HCT116 (cell line): ENCODE measurements at regions not wholly inside any gene's neighbourhood (a gene's known extent, or its start where the extent isn't known, plus 50 kb on each side); places are given as distances from the start of the nearest gene placed in this dataset.

Experiments
- ATAC-seq: fragments of 200-7000 bp; cut with Tn5 transposase; 2 replicates; pipeline ENCODE4 v1.9.1; 2020; ENCODE audit warnings: mild to moderate bottlenecking, moderate library complexity
- BruUV-seq: library from RNA; stranded (reverse); fragments of 400-500 nt; replicated peaks from 2 replicates; lab custom pipeline; 2021; lab: Mats Ljungman, UMichigan
- CTCF ChIA-PET: fragments of 300-600 bp; sonication (Branson Sonifier 250); formaldehyde crosslinking; loops from one replicate; lab custom pipeline; 2021; ENCODE audit warnings: antibody characterized with exemption; lab: Charles Lee
- POLR2A ChIA-PET: fragments of 300-600, 350-600 bp; sonication (Branson Sonifier 250); formaldehyde crosslinking; loops from one replicate; lab custom pipeline; 2021; ENCODE audit warnings: antibody characterized with exemption; lab: Charles Lee
- RAD21 ChIA-PET, 2 experiments: fragments of 300-600 bp; sonication (Branson Sonifier 250); formaldehyde crosslinking; loops; one replicate each; lab custom pipeline; 2023; ENCODE audit warnings: low total read pairs in 2 of 2; ENCODE audit not compliant: uncharacterized antibody in 2 of 2, unreplicated experiment in 2 of 2, low non-redundant PET in 1 of 2; lab: Charles Lee
- DNase-seq: peaks from one replicate; pipeline ENCODE4 v3.0.0-alpha.2; 2010; ENCODE audit warnings: low read depth, low spot score
- H2AFZ ChIP-seq: fragments of 200-600 bp; shearing (Covaris generic), sonication (generic); 2 replicates; pipeline ENCODE4 v1.6.1; 2017; ENCODE audit warnings: low read depth, mixed run types, mixed read lengths, antibody characterized with exemption, low read length; ENCODE audit not compliant: poor library complexity, severe bottlenecking
- H3K27ac ChIP-seq: 2 replicates; pipeline ENCODE4 v1.5.1; 2012; ENCODE audit warnings: low read depth, low read length
- H3K27me3 ChIP-seq: fragments of 200-600 bp; sonication (generic); 2 replicates; pipeline ENCODE4 v1.6.1; 2016; ENCODE audit warnings: mixed run types, low read length, mixed read lengths; ENCODE audit not compliant: insufficient read depth
- H3K36me3 ChIP-seq, 2 experiments: fragments of 200-500 bp in 1 of 2; fragments of 200-600 bp in 1 of 2; sonication (Bioruptor generic) in 1 of 2; sonication (generic) in 1 of 2; 2 replicates each; pipeline versions ENCODE4 v1.5.1 to v1.6.1; 2014 to 2016; ENCODE audit warnings: low read length in 2 of 2, inconsistent platforms in 1 of 2, mixed read lengths in 1 of 2, mixed run types in 1 of 2; ENCODE audit not compliant: insufficient read depth in 2 of 2, control insufficient read depth in 1 of 2
- H3K4me1 ChIP-seq, 2 experiments: fragments of 200-600 bp in 1 of 2; sonication (generic) in 1 of 2; 2 replicates each; pipeline versions ENCODE4 v1.5.1 to v1.6.1; 2012 to 2017; ENCODE audit warnings: low read length in 2 of 2, inconsistent platforms in 1 of 2, mild to moderate bottlenecking in 1 of 2, mixed read lengths in 1 of 2, mixed run types in 1 of 2, moderate library complexity in 1 of 2; ENCODE audit not compliant: insufficient read depth in 2 of 2, control insufficient read depth in 1 of 2
- H3K4me2 ChIP-seq: fragments of 200-600 bp; sonication (generic); 2 replicates; pipeline ENCODE4 v1.6.1; 2017; ENCODE audit warnings: mixed run types, low read length, mixed read lengths
- H3K4me3 ChIP-seq, 2 experiments: fragments of 200-600 bp in 1 of 2; sonication (generic) in 1 of 2; replicated peaks in 1 of 2; 2 replicates each; pipeline ENCODE4 v1.5.1; 2011 to 2016; ENCODE audit warnings: low read length in 2 of 2, control low read depth in 1 of 2, low read depth in 1 of 2, mild to moderate bottlenecking in 1 of 2, mixed read lengths in 1 of 2, mixed run types in 1 of 2
- H3K79me2 ChIP-seq: fragments of 200-600 bp; sonication (generic); 2 replicates; pipeline ENCODE4 v1.6.1; 2017; ENCODE audit warnings: mild to moderate bottlenecking, mixed run types, low read length, moderate library complexity, mixed read lengths; ENCODE audit not compliant: insufficient read depth
- H3K9ac ChIP-seq: fragments of 200-600 bp; sonication (generic); 2 replicates; pipeline ENCODE4 v1.6.1; 2016; ENCODE audit warnings: low read length, mixed read lengths
- H3K9me2 ChIP-seq: fragments of 200-600 bp; sonication (generic), shearing (Covaris generic); 2 replicates; pipeline ENCODE4 v1.6.1; 2017; ENCODE audit warnings: mixed run types, mild to moderate bottlenecking, moderate library complexity; ENCODE audit not compliant: insufficient read depth
- H3K9me3 ChIP-seq, 2 experiments: fragments of 200-500 bp in 1 of 2; fragments of 200-600 bp in 1 of 2; sonication (Bioruptor generic) in 1 of 2; sonication (generic) in 1 of 2; 2 replicates each; pipeline ENCODE4 v1.6.1; 2014 to 2017; ENCODE audit warnings: low read length in 2 of 2, mixed read lengths in 2 of 2, inconsistent platforms in 1 of 2, low read depth in 1 of 2, mild to moderate bottlenecking in 1 of 2, mixed run types in 1 of 2, moderate library complexity in 1 of 2; ENCODE audit not compliant: control insufficient read depth in 1 of 2, insufficient read depth in 1 of 2
- H4K20me1 ChIP-seq: fragments of 200-600 bp; sonication (generic), shearing (Covaris generic); 2 replicates; pipeline ENCODE4 v1.6.1; 2017; ENCODE audit warnings: mixed run types, mild to moderate bottlenecking, moderate library complexity; ENCODE audit not compliant: insufficient read depth
- ATF3 ChIP-seq: IDR thresholded peaks from 2 replicates; pipeline ENCODE4 v1.6.1; 2012
- CBX3 ChIP-seq: IDR thresholded peaks from 2 replicates; pipeline ENCODE4 v1.6.1; 2012; ENCODE audit warnings: low read depth
- CEBPB ChIP-seq: IDR thresholded peaks from 2 replicates; pipeline ENCODE4 v1.6.1; 2012; ENCODE audit warnings: low read depth
- EGR1 ChIP-seq: IDR thresholded peaks from 2 replicates; pipeline ENCODE4 v1.6.1; 2012; ENCODE audit warnings: low read depth
- ELF1 ChIP-seq: IDR thresholded peaks from 2 replicates; pipeline ENCODE4 v1.6.1; 2012; ENCODE audit warnings: low read depth, borderline replicate concordance
- EZH2 ChIP-seq: fragments of 200-600 bp; sonication (generic); IDR thresholded peaks from 2 replicates; pipeline ENCODE4 v1.6.1; 2017; ENCODE audit warnings: antibody characterized with exemption, mixed run types
- EZH2phosphoT487 ChIP-seq: fragments of 200-600 bp; IDR thresholded peaks from 2 replicates; pipeline ENCODE4 v1.6.1; 2018; ENCODE audit warnings: antibody characterized with exemption, borderline replicate concordance
- FOSL1 ChIP-seq: IDR thresholded peaks from 2 replicates; pipeline ENCODE4 v1.6.1; 2012; ENCODE audit warnings: low read depth
- JUND ChIP-seq: IDR thresholded peaks from 2 replicates; pipeline ENCODE4 v1.6.1; 2012
- MAX ChIP-seq: IDR thresholded peaks from 2 replicates; pipeline ENCODE4 v1.6.1; 2012
- POLR2A ChIP-seq: IDR thresholded peaks from 2 replicates; pipeline ENCODE4 v1.7.0; 2011; ENCODE audit warnings: borderline replicate concordance; ENCODE audit not compliant: insufficient read depth, insufficient read length; ENCODE audit errors: extremely low read depth
- POLR2AphosphoS5 ChIP-seq: IDR thresholded peaks from 2 replicates; pipeline ENCODE4 v1.6.1; 2011; ENCODE audit warnings: mild to moderate bottlenecking, low read depth, low read length, moderate library complexity
- RAD21 ChIP-seq: IDR thresholded peaks from 2 replicates; pipeline ENCODE4 v1.6.1; 2012; ENCODE audit warnings: low read depth, mild to moderate bottlenecking
- SP1 ChIP-seq: IDR thresholded peaks from 2 replicates; pipeline ENCODE4 v1.6.1; 2012; ENCODE audit warnings: low read depth
- SRF ChIP-seq: IDR thresholded peaks from 2 replicates; pipeline ENCODE4 v1.6.1; 2012; ENCODE audit warnings: low read depth
- TCF7L2 ChIP-seq: IDR thresholded peaks from 2 replicates; pipeline ENCODE4 v1.7.0; 2011; ENCODE audit warnings: borderline replicate concordance, inconsistent platforms; ENCODE audit not compliant: insufficient read depth, insufficient read length; ENCODE audit errors: extremely low read depth
- ZFX ChIP-seq: fragments of 450-650 bp; IDR thresholded peaks from 2 replicates; pipeline ENCODE4 v1.6.1; 2017
- ZNF274 ChIP-seq: fragments of 200-500 bp; sonication (Bioruptor generic); IDR thresholded peaks from 2 replicates; pipeline ENCODE4 v1.6.1; 2014; ENCODE audit warnings: mild to moderate bottlenecking, low read depth, low read length, inconsistent platforms
- intact Hi-C: fragments of 100-400 bp; cut with micrococcal nuclease; formaldehyde crosslinking; loops from 2 replicates; pipeline ENCODE4 v1.10.0; 2022
- TF ChIP-seq, protein P1 (sequence below): IDR thresholded peaks from 2 replicates; pipeline ENCODE4 v1.6.1; 2012; ENCODE audit warnings: low read depth
- TF ChIP-seq, protein P2 (sequence below): IDR thresholded peaks from 2 replicates; pipeline ENCODE4 v1.6.1; 2011; ENCODE audit warnings: mild to moderate bottlenecking, low read length, moderate library complexity; ENCODE audit not compliant: insufficient replicate concordance; ENCODE audit errors: extremely low read depth

GRCh38 chr3:24607281-24607680 lies 112.6 kb upstream of the THRB start:
- RAD21 ChIA-PET = no interaction called here
- no peaks in the 10 kb centered on the region for H3K4me1 ChIP-seq
- TF ChIP-seq, protein P1, sequence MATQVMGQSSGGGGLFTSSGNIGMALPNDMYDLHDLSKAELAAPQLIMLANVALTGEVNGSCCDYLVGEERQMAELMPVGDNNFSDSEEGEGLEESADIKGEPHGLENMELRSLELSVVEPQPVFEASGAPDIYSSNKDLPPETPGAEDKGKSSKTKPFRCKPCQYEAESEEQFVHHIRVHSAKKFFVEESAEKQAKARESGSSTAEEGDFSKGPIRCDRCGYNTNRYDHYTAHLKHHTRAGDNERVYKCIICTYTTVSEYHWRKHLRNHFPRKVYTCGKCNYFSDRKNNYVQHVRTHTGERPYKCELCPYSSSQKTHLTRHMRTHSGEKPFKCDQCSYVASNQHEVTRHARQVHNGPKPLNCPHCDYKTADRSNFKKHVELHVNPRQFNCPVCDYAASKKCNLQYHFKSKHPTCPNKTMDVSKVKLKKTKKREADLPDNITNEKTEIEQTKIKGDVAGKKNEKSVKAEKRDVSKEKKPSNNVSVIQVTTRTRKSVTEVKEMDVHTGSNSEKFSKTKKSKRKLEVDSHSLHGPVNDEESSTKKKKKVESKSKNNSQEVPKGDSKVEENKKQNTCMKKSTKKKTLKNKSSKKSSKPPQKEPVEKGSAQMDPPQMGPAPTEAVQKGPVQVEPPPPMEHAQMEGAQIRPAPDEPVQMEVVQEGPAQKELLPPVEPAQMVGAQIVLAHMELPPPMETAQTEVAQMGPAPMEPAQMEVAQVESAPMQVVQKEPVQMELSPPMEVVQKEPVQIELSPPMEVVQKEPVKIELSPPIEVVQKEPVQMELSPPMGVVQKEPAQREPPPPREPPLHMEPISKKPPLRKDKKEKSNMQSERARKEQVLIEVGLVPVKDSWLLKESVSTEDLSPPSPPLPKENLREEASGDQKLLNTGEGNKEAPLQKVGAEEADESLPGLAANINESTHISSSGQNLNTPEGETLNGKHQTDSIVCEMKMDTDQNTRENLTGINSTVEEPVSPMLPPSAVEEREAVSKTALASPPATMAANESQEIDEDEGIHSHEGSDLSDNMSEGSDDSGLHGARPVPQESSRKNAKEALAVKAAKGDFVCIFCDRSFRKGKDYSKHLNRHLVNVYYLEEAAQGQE = no peak
- TF ChIP-seq EGR1 = no peak
- TF ChIP-seq POLR2A = no peak
- TF ChIP-seq EZH2phosphoT487 = no peak
- no peak for TF ChIP-seq SP1
- TF ChIP-seq CBX3 = no peak
- TF ChIP-seq, protein P2, sequence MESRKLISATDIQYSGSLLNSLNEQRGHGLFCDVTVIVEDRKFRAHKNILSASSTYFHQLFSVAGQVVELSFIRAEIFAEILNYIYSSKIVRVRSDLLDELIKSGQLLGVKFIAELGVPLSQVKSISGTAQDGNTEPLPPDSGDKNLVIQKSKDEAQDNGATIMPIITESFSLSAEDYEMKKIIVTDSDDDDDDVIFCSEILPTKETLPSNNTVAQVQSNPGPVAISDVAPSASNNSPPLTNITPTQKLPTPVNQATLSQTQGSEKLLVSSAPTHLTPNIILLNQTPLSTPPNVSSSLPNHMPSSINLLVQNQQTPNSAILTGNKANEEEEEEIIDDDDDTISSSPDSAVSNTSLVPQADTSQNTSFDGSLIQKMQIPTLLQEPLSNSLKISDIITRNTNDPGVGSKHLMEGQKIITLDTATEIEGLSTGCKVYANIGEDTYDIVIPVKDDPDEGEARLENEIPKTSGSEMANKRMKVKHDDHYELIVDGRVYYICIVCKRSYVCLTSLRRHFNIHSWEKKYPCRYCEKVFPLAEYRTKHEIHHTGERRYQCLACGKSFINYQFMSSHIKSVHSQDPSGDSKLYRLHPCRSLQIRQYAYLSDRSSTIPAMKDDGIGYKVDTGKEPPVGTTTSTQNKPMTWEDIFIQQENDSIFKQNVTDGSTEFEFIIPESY = no peak
- TF ChIP-seq POLR2AphosphoS5 = no peak
- TF ChIP-seq EZH2 = no peak
- no peak for TF ChIP-seq CEBPB
- no peak for TF ChIP-seq MAX
- no peak for TF ChIP-seq ATF3
- TF ChIP-seq SRF = no peak
- no peak for TF ChIP-seq ZFX
- TF ChIP-seq TCF7L2 = no peak
- no peak for TF ChIP-seq JUND
- TF ChIP-seq FOSL1 = no peak
- no peak for TF ChIP-seq ELF1
- no peak for TF ChIP-seq ZNF274
- no peak for TF ChIP-seq RAD21
- DNase-seq (no peak), ATAC-seq (no peak)
- no peaks in the 10 kb centered on the region for H3K79me2 ChIP-seq
- no peaks in the 10 kb centered on the region for H3K27me3 ChIP-seq
- H3K9ac ChIP-seq = no peak overlapping the region
- intact Hi-C loops = no loop called here
- H3K9me3 ChIP-seq = no peaks in the 10 kb centered on the region
- H3K9me2 ChIP-seq = no peaks in the 10 kb centered on the region
- POLR2A ChIA-PET = no interaction called here
- H3K4me2 ChIP-seq = no peak overlapping the region
- CTCF ChIA-PET = no interaction called here
- H3K36me3 ChIP-seq = no peaks in the 10 kb centered on the region
- H3K27ac ChIP-seq = no peak overlapping the region
- no peak overlapping the region for H2AFZ ChIP-seq
- BruUV-seq = no TSS peak
- no peak overlapping the region for H3K4me3 ChIP-seq
- no peaks in the 10 kb centered on the region for H4K20me1 ChIP-seq
